Cardiac muscle cell (in vitro differentiated cells and primary cell): ENCODE measurements at regions not wholly inside any gene's neighbourhood (a gene's known extent, or its start where the extent isn't known, plus 50 kb on each side); places are given as distances from the start of the nearest gene placed in this dataset.
A peak's percentile ranks its signal among the peaks of the same experiment; 100 is the strongest.

Source experiments
- DNase-seq, 2 donors: peaks; one replicate each; pipeline versions ENCODE4 v3.0.0 to v3.0.0-alpha.2; 2010 to 2017; ENCODE audit warnings: low read depth in 1 of 2, low spot score in 1 of 2
- H3K27ac ChIP-seq: fragments of 200-600 bp; sonication (generic); 2 replicates; pipeline ENCODE4 v1.5.1; 2016
- H3K27me3 ChIP-seq: fragments of 200-600 bp; sonication (generic); 2 replicates; pipeline ENCODE4 v1.6.0; 2016; ENCODE audit warnings: control low read depth
- H3K36me3 ChIP-seq: fragments of 200-600 bp; sonication (generic); 2 replicates; pipeline ENCODE4 v1.5.1; 2016; ENCODE audit warnings: control low read depth
- H3K4me1 ChIP-seq: fragments of 200-600 bp; sonication (generic); 2 replicates; pipeline ENCODE4 v1.8.1; 2017; ENCODE audit warnings: low read depth, mild to moderate bottlenecking, mixed run types
- H3K4me3 ChIP-seq: fragments of 200-600 bp; sonication (generic); 2 replicates; pipeline ENCODE4 v1.5.1; 2016; ENCODE audit warnings: mild to moderate bottlenecking
- H3K9me3 ChIP-seq: fragments of 200-600 bp; sonication (generic); 2 replicates; pipeline ENCODE4 v1.5.1; 2017; ENCODE audit warnings: low read depth, mild to moderate bottlenecking, control low read depth
- CTCF ChIP-seq: IDR thresholded peaks from 2 replicates; pipeline ENCODE4 v1.5.1; 2012; ENCODE audit warnings: low read depth, mild to moderate bottlenecking, low read length

GRCh38 chr9:73824671-73825070 is 672.5 kb upstream of the RORB start:
- Histone ChIP-seq H3K9me3 (no peaks in the 10 kb centered on the region), H3K27ac (no peak overlapping the region), H3K36me3 (no peaks in the 10 kb centered on the region), H3K27me3 (no peaks in the 10 kb centered on the region), H3K4me1 (no peaks in the 10 kb centered on the region), H3K4me3 (no peak overlapping the region)
- no peak for TF ChIP-seq CTCF
- DNase-seq = peak in 1 of 2 donors; percentile 16

GRCh38 chr9:73838871-73839270 is 658.3 kb upstream of the RORB start:
- no peak overlapping the region for H3K27ac ChIP-seq
- no peaks in the 10 kb centered on the region for H3K27me3 ChIP-seq
- no peaks in the 10 kb centered on the region for H3K4me1 ChIP-seq
- TF ChIP-seq CTCF = no peak
- no peak for DNase-seq
- H3K4me3 ChIP-seq = no peak overlapping the region
- H3K9me3 ChIP-seq = no peaks in the 10 kb centered on the region
- H3K36me3 ChIP-seq = no peaks in the 10 kb centered on the region

- no peak for TF ChIP-seq CTCF
- Histone ChIP-seq H3K36me3 (no peaks in the 10 kb centered on the region), H3K27me3 (no peaks in the 10 kb centered on the region), H3K4me1 (no peaks in the 10 kb centered on the region), H3K4me3 (no peak overlapping the region), H3K27ac (no peak overlapping the region), H3K9me3 (no peaks in the 10 kb centered on the region)
- no peak for DNase-seq
These were observed 657.7 kb upstream of the RORB start for GRCh38 chr9:73839471-73839870.

GRCh38 chr9:73841018-73841417 is 656.1 kb upstream of the RORB start:
- H3K4me1 ChIP-seq = no peaks in the 10 kb centered on the region
- TF ChIP-seq CTCF = no peak
- H3K27me3 ChIP-seq = no peaks in the 10 kb centered on the region
- no peak overlapping the region for H3K27ac ChIP-seq
- H3K4me3 ChIP-seq = no peak overlapping the region
- DNase-seq = no peak
- H3K36me3 ChIP-seq = no peaks in the 10 kb centered on the region
- H3K9me3 ChIP-seq = no peaks in the 10 kb centered on the region

GRCh38 chr9:73844135-73844534 is 653.0 kb upstream of the RORB start:
- Histone ChIP-seq H3K9me3 (no peaks in the 10 kb centered on the region), H3K27ac (no peak overlapping the region)
- DNase-seq = no peak

More at GRCh38 chr9:73844135-73844534, 653.0 kb upstream of the RORB start:
- H3K4me1 ChIP-seq = no peaks in the 10 kb centered on the region
- no peak overlapping the region for H3K4me3 ChIP-seq
- H3K36me3 ChIP-seq = no peaks in the 10 kb centered on the region
- TF ChIP-seq CTCF = no peak
- H3K27me3 ChIP-seq = no peaks in the 10 kb centered on the region
